ENCODE measurements at regions not wholly inside any gene's neighbourhood (a gene's known extent, or its start where the extent isn't known, plus 50 kb on each side); places are given as distances from the start of the nearest gene placed in this dataset.

DNA sequence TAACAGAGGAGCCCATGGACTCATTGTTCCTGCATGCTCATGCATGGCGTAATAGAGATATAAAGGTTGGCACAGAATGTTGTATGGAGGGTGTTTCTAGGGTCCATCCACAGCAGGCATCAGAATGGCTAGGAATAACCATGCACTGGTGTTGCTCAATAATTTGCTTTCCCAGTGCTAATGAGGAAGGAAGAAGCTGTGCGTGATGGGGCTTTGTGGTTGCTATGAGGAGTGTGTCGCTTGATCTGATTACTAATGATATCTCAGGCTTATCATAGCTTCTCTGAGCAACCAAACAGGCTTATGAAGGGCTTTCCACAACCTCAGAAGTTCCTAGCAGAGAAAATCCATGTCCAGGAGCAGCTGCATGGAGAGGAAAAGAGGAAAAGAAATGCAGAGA is 151.3 kb upstream of the TRPC7 start:
- TF ChIP-seq, protein P1, sequence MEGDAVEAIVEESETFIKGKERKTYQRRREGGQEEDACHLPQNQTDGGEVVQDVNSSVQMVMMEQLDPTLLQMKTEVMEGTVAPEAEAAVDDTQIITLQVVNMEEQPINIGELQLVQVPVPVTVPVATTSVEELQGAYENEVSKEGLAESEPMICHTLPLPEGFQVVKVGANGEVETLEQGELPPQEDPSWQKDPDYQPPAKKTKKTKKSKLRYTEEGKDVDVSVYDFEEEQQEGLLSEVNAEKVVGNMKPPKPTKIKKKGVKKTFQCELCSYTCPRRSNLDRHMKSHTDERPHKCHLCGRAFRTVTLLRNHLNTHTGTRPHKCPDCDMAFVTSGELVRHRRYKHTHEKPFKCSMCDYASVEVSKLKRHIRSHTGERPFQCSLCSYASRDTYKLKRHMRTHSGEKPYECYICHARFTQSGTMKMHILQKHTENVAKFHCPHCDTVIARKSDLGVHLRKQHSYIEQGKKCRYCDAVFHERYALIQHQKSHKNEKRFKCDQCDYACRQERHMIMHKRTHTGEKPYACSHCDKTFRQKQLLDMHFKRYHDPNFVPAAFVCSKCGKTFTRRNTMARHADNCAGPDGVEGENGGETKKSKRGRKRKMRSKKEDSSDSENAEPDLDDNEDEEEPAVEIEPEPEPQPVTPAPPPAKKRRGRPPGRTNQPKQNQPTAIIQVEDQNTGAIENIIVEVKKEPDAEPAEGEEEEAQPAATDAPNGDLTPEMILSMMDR (conservative IDR thresholded peaks at IDR 0.05; ENCODE audit: low read depth in 2 of 2) = no peak
- TF ChIP-seq, protein P2, sequence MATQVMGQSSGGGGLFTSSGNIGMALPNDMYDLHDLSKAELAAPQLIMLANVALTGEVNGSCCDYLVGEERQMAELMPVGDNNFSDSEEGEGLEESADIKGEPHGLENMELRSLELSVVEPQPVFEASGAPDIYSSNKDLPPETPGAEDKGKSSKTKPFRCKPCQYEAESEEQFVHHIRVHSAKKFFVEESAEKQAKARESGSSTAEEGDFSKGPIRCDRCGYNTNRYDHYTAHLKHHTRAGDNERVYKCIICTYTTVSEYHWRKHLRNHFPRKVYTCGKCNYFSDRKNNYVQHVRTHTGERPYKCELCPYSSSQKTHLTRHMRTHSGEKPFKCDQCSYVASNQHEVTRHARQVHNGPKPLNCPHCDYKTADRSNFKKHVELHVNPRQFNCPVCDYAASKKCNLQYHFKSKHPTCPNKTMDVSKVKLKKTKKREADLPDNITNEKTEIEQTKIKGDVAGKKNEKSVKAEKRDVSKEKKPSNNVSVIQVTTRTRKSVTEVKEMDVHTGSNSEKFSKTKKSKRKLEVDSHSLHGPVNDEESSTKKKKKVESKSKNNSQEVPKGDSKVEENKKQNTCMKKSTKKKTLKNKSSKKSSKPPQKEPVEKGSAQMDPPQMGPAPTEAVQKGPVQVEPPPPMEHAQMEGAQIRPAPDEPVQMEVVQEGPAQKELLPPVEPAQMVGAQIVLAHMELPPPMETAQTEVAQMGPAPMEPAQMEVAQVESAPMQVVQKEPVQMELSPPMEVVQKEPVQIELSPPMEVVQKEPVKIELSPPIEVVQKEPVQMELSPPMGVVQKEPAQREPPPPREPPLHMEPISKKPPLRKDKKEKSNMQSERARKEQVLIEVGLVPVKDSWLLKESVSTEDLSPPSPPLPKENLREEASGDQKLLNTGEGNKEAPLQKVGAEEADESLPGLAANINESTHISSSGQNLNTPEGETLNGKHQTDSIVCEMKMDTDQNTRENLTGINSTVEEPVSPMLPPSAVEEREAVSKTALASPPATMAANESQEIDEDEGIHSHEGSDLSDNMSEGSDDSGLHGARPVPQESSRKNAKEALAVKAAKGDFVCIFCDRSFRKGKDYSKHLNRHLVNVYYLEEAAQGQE (IDR thresholded peaks at IDR 0.05; ENCODE audit: unreplicated experiment) = no peak
- TF ChIP-seq POLR2AphosphoS5 (IDR thresholded peaks at IDR 0.05; ENCODE audit: low read depth) (no peak), STAT1 (IDR thresholded peaks at IDR 0.05; ENCODE audit: unreplicated experiment) (no peak)

All from GM23338 (cell line).